RWPE1 (cell line): ENCODE measurements at regions not wholly inside any gene's neighbourhood (a gene's known extent, or its start where the extent isn't known, plus 50 kb on each side); places are given as distances from the start of the nearest gene placed in this dataset.
"Not testable (repeated sequence)": the region's sequence is repeated elsewhere in the genome, so short reads cannot be mapped to it uniquely, and the experiment has no call there.

Experiments
- CTCF ChIA-PET: fragments of 350-600 bp; sonication (Branson Sonifier 250); formaldehyde crosslinking; extraction: SDS; loops from one replicate; lab custom pipeline; 2021; lab: Yijun Ruan, JAX
- POLR2A ChIA-PET: fragments of 400-600 bp; formaldehyde crosslinking; extraction: SDS; loops from one replicate; lab custom pipeline; 2020; ENCODE audit warnings: antibody characterized with exemption; ENCODE audit not compliant: low non-redundant PET; lab: Yijun Ruan, JAX
- DNase-seq: peaks from one replicate; pipeline ENCODE4 v3.0.0; 2012; ENCODE audit warnings: low spot score
- H3K27ac ChIP-seq: fragments of 450-650 bp; 2 replicates; pipeline ENCODE4 v1.5.1; 2017
- CTCF ChIP-seq: fragments of 450-650 bp; conservative IDR thresholded peaks from 2 replicates; pipeline ENCODE4 v1.5.1; 2017; ENCODE audit warnings: low read depth, mild to moderate bottlenecking

GRCh38 chr9:21533597-21533996 is 51.5 kb upstream of the IFNE start:
- ChIA-PET POLR2A (no interaction called here), CTCF (interaction anchor here (0.7 kb wide), 1 partner anchor 511 kb away, joined by 3 read pairs; no protein-coding TSS in a partner anchor)
- H3K27ac ChIP-seq: no peak overlapping the region
- no peak for TF ChIP-seq CTCF
- no peak for DNase-seq

GRCh38 chr9:21535396-21535795 is 53.3 kb upstream of the IFNE start:
- DNase-seq: no peak
- ChIA-PET CTCF (interaction anchor here (0.7 kb wide), 1 partner anchor 15 kb away, joined by 3 read pairs; no protein-coding TSS in a partner anchor), POLR2A (no interaction called here)
- no peak overlapping the region for H3K27ac ChIP-seq
- no peak for TF ChIP-seq CTCF

GRCh38 chr9:21542787-21543186 is 60.7 kb upstream of the IFNE start:
- ChIA-PET POLR2A (no interaction called here), CTCF (interaction anchor here (0.7 kb wide), 1 partner anchor 19 kb away, joined by 3 read pairs; no protein-coding TSS in a partner anchor)
- H3K27ac ChIP-seq: no peak overlapping the region
- no peak for DNase-seq
- no peak for TF ChIP-seq CTCF

GRCh38 chr9:21543187-21543586 is 61.1 kb upstream of the IFNE start:
- POLR2A ChIA-PET: no interaction called here
- CTCF ChIA-PET: interaction anchor here (0.7 kb wide), 1 partner anchor 19 kb away, joined by 3 read pairs; no protein-coding TSS in a partner anchor
- no peak for DNase-seq
- H3K27ac ChIP-seq: no peak overlapping the region
- no peak for TF ChIP-seq CTCF

GRCh38 chr9:21543816-21544215 is 61.7 kb upstream of the IFNE start:
- CTCF ChIA-PET: interaction anchor here (0.5 kb wide), 1 partner anchor 346 kb away, joined by 3 read pairs; no protein-coding TSS in a partner anchor
- POLR2A ChIA-PET, DNase-seq, H3K27ac ChIP-seq: not testable (repeated sequence)

GRCh38 chr9:21546949-21547348 is 64.8 kb upstream of the IFNE start:
- no peak for TF ChIP-seq CTCF
- ChIA-PET POLR2A (no interaction called here), CTCF (interaction anchor here (0.6 kb wide), 1 partner anchor 194 kb away, joined by 3 read pairs; no protein-coding TSS in a partner anchor)
- DNase-seq: no peak
- H3K27ac ChIP-seq: no peak overlapping the region

- no peak for TF ChIP-seq CTCF
- no peak overlapping the region for H3K27ac ChIP-seq
- ChIA-PET POLR2A (no interaction called here), CTCF (interaction anchor here (0.6 to 0.9 kb wide), 2 partner anchors 14 to 66 kb away, joined by 3 to 4 read pairs; no protein-coding TSS in a partner anchor)
- peak; percentile 57 for DNase-seq
Observed at GRCh38 chr9:21549251-21549765, 67.2 kb upstream of the IFNE start.
